H1 (cell line): ENCODE measurements at regions not wholly inside any gene's neighbourhood (a gene's known extent, or its start where the extent isn't known, plus 50 kb on each side); places are given as distances from the start of the nearest gene placed in this dataset.
A peak's percentile ranks its signal among the peaks of the same experiment; 100 is the strongest.

ENCODE experiments used
- CTCF ChIA-PET: fragments of 300-600 bp; sonication (Branson Sonifier 250); formaldehyde crosslinking; loops from one replicate; lab custom pipeline; 2021; ENCODE audit not compliant: partially characterized antibody; lab: Charles Lee
- POLR2A ChIA-PET: fragments of 300-600 bp; sonication (Branson Sonifier 250); formaldehyde crosslinking; loops from one replicate; lab custom pipeline; 2021; ENCODE audit warnings: inconsistent platforms; ENCODE audit not compliant: partially characterized antibody; lab: Charles Lee
- DNase-seq, 2 experiments: peaks; one replicate each; pipeline versions ENCODE4 v3.0.0 to v3.0.0-alpha.2; 2010 to 2022; ENCODE audit warnings: low spot score in 2 of 2, low read depth in 1 of 2, mixed read lengths in 1 of 2
- FAIRE-seq: peaks from 2 replicates; lab custom pipeline; 2011; peaks lifted over from hg19 to GRCh38; lab: Jason Lieb, UNC
- H2AFZ ChIP-seq: 2 replicates; pipeline ENCODE4 v1.8.1; 2012; ENCODE audit warnings: low read length, inconsistent platforms
- H2AK5ac ChIP-seq: 2 replicates; pipeline ENCODE4 v1.6.1; 2013; ENCODE audit warnings: low read depth, low read length
- H2BK120ac ChIP-seq: replicated peaks from 2 replicates; pipeline ENCODE3; 2013; ENCODE audit warnings: low read depth, low read length, inconsistent platforms
- H2BK12ac ChIP-seq: 2 replicates; pipeline ENCODE4 v1.6.1; 2013; ENCODE audit warnings: low read depth, low read length
- H2BK15ac ChIP-seq: 2 replicates; pipeline ENCODE4 v1.6.1; 2013; ENCODE audit warnings: low read length
- H2BK20ac ChIP-seq: 2 replicates; pipeline ENCODE4 v1.6.1; 2013; ENCODE audit warnings: low read length
- H2BK5ac ChIP-seq: 2 replicates; pipeline ENCODE4 v1.6.1; 2013; ENCODE audit warnings: low read depth, low read length
- H3K14ac ChIP-seq: 2 replicates; pipeline ENCODE4 v1.6.1; 2013; ENCODE audit warnings: inconsistent platforms; ENCODE audit not compliant: insufficient read length
- H3K18ac ChIP-seq: 2 replicates; pipeline ENCODE4 v1.6.1; 2013; ENCODE audit warnings: low read length; ENCODE audit errors: extremely low read depth
- H3K23ac ChIP-seq: 2 replicates; pipeline ENCODE4 v1.6.1; 2013; ENCODE audit warnings: inconsistent platforms; ENCODE audit not compliant: insufficient read length
- H3K23me2 ChIP-seq: 2 replicates; pipeline ENCODE4 v1.6.1; 2013; ENCODE audit warnings: low read depth, low read length
- H3K27ac ChIP-seq: 2 replicates; pipeline ENCODE4 v1.6.1; 2011; ENCODE audit warnings: low read depth, low read length, inconsistent platforms
- H3K27me3 ChIP-seq, 4 experiments: replicated peaks in 1 of 4; 1 replicate in 1 of 4; 2 replicates in 3 of 4; pipeline versions ENCODE4 v1.6.1 to v1.8.1; 2011 to 2013; ENCODE audit warnings: low read length in 3 of 4, mild to moderate bottlenecking in 3 of 4, inconsistent platforms in 2 of 4, mixed read lengths in 2 of 4, moderate library complexity in 1 of 4; ENCODE audit not compliant: control insufficient read depth in 3 of 4, insufficient read depth in 3 of 4; ENCODE audit errors: extremely low read depth in 1 of 4
- H3K36me3 ChIP-seq, 4 experiments: 2 replicates each; pipeline versions ENCODE4 v1.6.1 to v1.8.1; 2011 to 2013; ENCODE audit warnings: mild to moderate bottlenecking in 4 of 4, low read length in 3 of 4, moderate library complexity in 2 of 4, control low read depth in 1 of 4, inconsistent platforms in 1 of 4; ENCODE audit not compliant: insufficient read depth in 4 of 4, control insufficient read depth in 2 of 4
- H3K4ac ChIP-seq: replicated peaks from 2 replicates; pipeline ENCODE3; 2013; ENCODE audit warnings: low read length, low read depth, mixed read lengths, inconsistent platforms; ENCODE audit not compliant: insufficient read length
- H3K4me1 ChIP-seq, 4 experiments: replicated peaks in 1 of 4; 1 replicate in 1 of 4; 2 replicates in 3 of 4; pipeline versions ENCODE4 v1.6.1 to v1.8.1; 2011 to 2013; ENCODE audit warnings: low read length in 3 of 4, inconsistent platforms in 2 of 4, mixed read lengths in 1 of 4; ENCODE audit not compliant: insufficient read depth in 4 of 4, control insufficient read depth in 3 of 4
- H3K4me2 ChIP-seq, 2 experiments: 2 replicates each; pipeline versions ENCODE4 v1.6.1 to v1.8.1; 2011 to 2013; ENCODE audit warnings: low read depth in 2 of 2, low read length in 2 of 2, control low read depth in 1 of 2, inconsistent platforms in 1 of 2, mild to moderate bottlenecking in 1 of 2; ENCODE audit not compliant: insufficient read depth in 1 of 2
- H3K4me3 ChIP-seq, 4 experiments: fragments of 200-600, 300-600 bp in 1 of 4; sonication (generic), shearing (Covaris generic), sonication (Bioruptor Twin) in 1 of 4; 2 replicates each; pipeline versions ENCODE4 v1.5.1 to v1.8.1; 2011 to 2016; ENCODE audit warnings: low read length in 4 of 4, low read depth in 3 of 4, control low read depth in 2 of 4, inconsistent platforms in 2 of 4, mild to moderate bottlenecking in 2 of 4, mixed read lengths in 1 of 4, moderate library complexity in 1 of 4; ENCODE audit not compliant: insufficient read depth in 2 of 4; ENCODE audit errors: extremely low read depth in 1 of 4
- H3K56ac ChIP-seq: replicated peaks from 2 replicates; pipeline ENCODE3; 2013; ENCODE audit warnings: low read depth, mild to moderate bottlenecking, mixed read lengths, low read length, inconsistent platforms; ENCODE audit not compliant: insufficient read length
- H3K79me1 ChIP-seq: 2 replicates; pipeline ENCODE4 v1.6.1; 2013; ENCODE audit warnings: low read depth, low read length, control low read depth
- H3K79me2 ChIP-seq, 2 experiments: 2 replicates each; pipeline versions ENCODE4 v1.6.1 to v1.8.1; 2012 to 2013; ENCODE audit warnings: low read length in 2 of 2, mild to moderate bottlenecking in 2 of 2, inconsistent platforms in 1 of 2; ENCODE audit not compliant: insufficient read depth in 2 of 2, control insufficient read depth in 1 of 2
- H3K9ac ChIP-seq, 4 experiments: replicated peaks in 1 of 4; 1 replicate in 1 of 4; 2 replicates in 3 of 4; pipeline versions ENCODE4 v1.6.1 to v1.8.1; 2011 to 2013; ENCODE audit warnings: low read depth in 3 of 4, low read length in 3 of 4, control low read depth in 2 of 4, mild to moderate bottlenecking in 2 of 4, moderate library complexity in 2 of 4, inconsistent platforms in 1 of 4; ENCODE audit errors: extremely low read depth in 1 of 4
- H3K9me3 ChIP-seq, 2 experiments: 2 replicates each; pipeline versions ENCODE4 v1.6.1 to v1.8.1; 2012 to 2013; ENCODE audit warnings: mild to moderate bottlenecking in 2 of 2, moderate library complexity in 2 of 2, control low read depth in 1 of 2, inconsistent platforms in 1 of 2, low read depth in 1 of 2, low read length in 1 of 2, mixed read lengths in 1 of 2; ENCODE audit not compliant: insufficient read depth in 2 of 2
- H4K20me1 ChIP-seq, 2 experiments: replicated peaks in 1 of 2; 2 replicates each; pipeline versions ENCODE3 to v1.8.1; 2011 to 2013; ENCODE audit warnings: inconsistent platforms in 2 of 2, low read length in 2 of 2, mild to moderate bottlenecking in 1 of 2; ENCODE audit not compliant: insufficient read depth in 2 of 2, control insufficient read depth in 1 of 2
- H4K5ac ChIP-seq: 2 replicates; pipeline ENCODE4 v1.6.1; 2013; ENCODE audit warnings: low read length, low read depth, mixed read lengths, inconsistent platforms; ENCODE audit not compliant: insufficient read length
- H4K8ac ChIP-seq: 2 replicates; pipeline ENCODE4 v1.8.0; 2013; ENCODE audit warnings: mild to moderate bottlenecking, moderate library complexity, low read length, inconsistent platforms; ENCODE audit not compliant: insufficient read depth; ENCODE audit errors: extremely low read depth
- H4K91ac ChIP-seq: replicated peaks from 2 replicates; pipeline ENCODE3; 2013; ENCODE audit warnings: low read length, mixed read lengths, inconsistent platforms; ENCODE audit not compliant: insufficient read length
- CBX8 ChIP-seq: fragments of 300-800, 300-1000 bp; sonication (generic); IDR thresholded peaks from 2 replicates; pipeline ENCODE4 v1.7.1; 2016; ENCODE audit warnings: low read depth, low read length, borderline replicate concordance
- CTCF ChIP-seq, 3 experiments: IDR thresholded peaks; 1 replicate in 2 of 3; 2 replicates in 1 of 3; pipeline versions ENCODE4 v1.5.1 to v1.6.1; 2011; ENCODE audit warnings: low read length in 3 of 3, mild to moderate bottlenecking in 3 of 3, inconsistent platforms in 2 of 3, low read depth in 1 of 3, moderate library complexity in 1 of 3; ENCODE audit not compliant: insufficient read depth in 1 of 3; ENCODE audit errors: control extremely low read depth in 1 of 3
- RAD21 ChIP-seq, 2 experiments: IDR thresholded peaks in 1 of 2; conservative IDR thresholded peaks in 1 of 2; 2 replicates each; pipeline ENCODE4 v1.6.1; 2011; ENCODE audit warnings: low read depth in 2 of 2, low read length in 2 of 2, improper control_type of control experiment in 1 of 2, inconsistent platforms in 1 of 2, mild to moderate bottlenecking in 1 of 2, moderate library complexity in 1 of 2
- WGBS, 2 experiments: shearing (Covaris generic) in 1 of 2; methylation state at CpG; one replicate each; pipeline versions ENCODE4 v1.1.6 to v1.1.7; 2013 to 2015; ENCODE audit warnings: low lambda C conversion rate in 2 of 2, mixed read lengths in 2 of 2, inconsistent platforms in 1 of 2, low coverage in 1 of 2, missing lambda C conversion rate in 1 of 2; ENCODE audit not compliant: insufficient replicate concordance in 2 of 2, insufficient coverage in 1 of 2, insufficient read length in 1 of 2; ENCODE audit errors: extremely low coverage in 1 of 2, missing lambda C conversion rate in 1 of 2; 5-methylcytosine and 5-hydroxymethylcytosine counted together

- Histone ChIP-seq H2AFZ (peak overlapping the region; percentile 46; the same call in 1 of the 2 replicates), H2BK12ac (no peak overlapping the region), H2BK5ac (no peak overlapping the region), H3K4me3 (peak overlapping the region in 1 of 4 experiments; percentile 7; a peak in 1 of 8 replicates), H3K18ac (no peak overlapping the region), H2BK20ac (no peak overlapping the region), H4K8ac (no peak overlapping the region), H3K9ac (no peak overlapping the region), H3K4ac (no peak overlapping the region), H3K4me2 (peak overlapping the region in 1 of 2 experiments; percentile 47; a peak in 2 of 4 replicates), H2BK15ac (no peak overlapping the region), H3K79me2 (no peaks in the 10 kb centered on the region), H3K36me3 (no peaks in the 10 kb centered on the region), H3K56ac (no peak overlapping the region), H2BK120ac (no peak overlapping the region), H3K27me3 (no peaks in the 10 kb centered on the region; a peak in 1 of 7 replicates), H3K79me1 (no peaks in the 10 kb centered on the region), H4K20me1 (no peaks in the 10 kb centered on the region), H3K23ac (no peak overlapping the region), H3K27ac (no peak overlapping the region), H4K91ac (no peak overlapping the region), H3K14ac (no peak overlapping the region), H3K4me1 (peaks cover 0 to 4% (median 3%) of the 10 kb centered on the region in 4 experiments; a peak in 6 of 7 replicates), H2AK5ac (no peak overlapping the region), H3K9me3 (no peaks in the 10 kb centered on the region), H3K23me2 (no peaks in the 10 kb centered on the region), H4K5ac (no peak overlapping the region)
- FAIRE-seq = peak; percentile 89
- POLR2A ChIA-PET = interaction anchor here (0.7 to 1.4 kb wide), 3 partner anchors 11 to 160 kb away, joined by 3 to 4 read pairs (median 3); partner anchors contain the start of gene SIX6
- 69% methylated on average over 8 of the region's 8 CpGs; no CpG with 5 or more reads in 1 of the 2 experiments for WGBS, 2 experiments
- CTCF ChIA-PET = interaction anchor here (0.7 to 3.6 kb wide), 46 partner anchors 9 to 1722 kb away, joined by 3 to 23 read pairs (median 4); no protein-coding TSS in a partner anchor
- peak in 1 of 2 experiments; percentile 57 for DNase-seq
- no peak for TF ChIP-seq CBX8
- peak in 2 of 3 experiments; percentile 60 to 66; a peak in 3 of 4 replicates for TF ChIP-seq CTCF (IDR thresholded peaks at IDR 0.05; ENCODE audit: control extremely low read depth in 1 of 3, insufficient read depth in 1 of 3, low read depth in 1 of 3, low read length in 3 of 3)
- peak; percentile 62 to 64 for TF ChIP-seq RAD21 (IDR thresholded peaks at IDR 0.05 in 1 of 2, conservative IDR thresholded peaks at IDR 0.05 in 1 of 2; ENCODE audit: low read depth in 2 of 2, low read length in 2 of 2)
Measured at GRCh38 chr14:60349663-60350365, 100.8 kb downstream of the PPM1A start.
